HG03025 (cell line): ENCODE measurements at regions not wholly inside any gene's neighbourhood (a gene's known extent, or its start where the extent isn't known, plus 50 kb on each side); places are given as distances from the start of the nearest gene placed in this dataset.

ENCODE experiments used
- ATAC-seq: cut with Tn5 transposase; IDR thresholded peaks from one replicate; pipeline ENCODE4 v1.9.1; 2021; ENCODE audit warnings: mild to moderate bottlenecking, moderate library complexity; ENCODE audit not compliant: unreplicated experiment, low FRiP score

- ATAC-seq: no peak
These were observed 141.4 kb upstream of the E2F8 start for GRCh38 chr11:19382131-19382611.

- ATAC-seq: no peak
These were observed 139.6 kb upstream of the E2F8 start for GRCh38 chr11:19380375-19380774.

- ATAC-seq: no peak
These were observed 138.7 kb upstream of the E2F8 start for GRCh38 chr11:19379465-19379864.

- ATAC-seq: no peak
These were observed 138.1 kb upstream of the E2F8 start for GRCh38 chr11:19378814-19379213.

GRCh38 chr11:19377881-19378280 is 137.1 kb upstream of the E2F8 start:
- ATAC-seq: no peak

- no peak for ATAC-seq
These were observed 134.7 kb upstream of the E2F8 start for GRCh38 chr11:19375440-19375839.

GRCh38 chr11:19374151-19374569 is 133.4 kb upstream of the E2F8 start:
- no peak for ATAC-seq

- ATAC-seq: no peak
These were observed 131.6 kb upstream of the E2F8 start for GRCh38 chr11:19372381-19372780.

- ATAC-seq: no peak
These were observed 129.5 kb upstream of the E2F8 start for GRCh38 chr11:19370100-19370861.

DNA sequence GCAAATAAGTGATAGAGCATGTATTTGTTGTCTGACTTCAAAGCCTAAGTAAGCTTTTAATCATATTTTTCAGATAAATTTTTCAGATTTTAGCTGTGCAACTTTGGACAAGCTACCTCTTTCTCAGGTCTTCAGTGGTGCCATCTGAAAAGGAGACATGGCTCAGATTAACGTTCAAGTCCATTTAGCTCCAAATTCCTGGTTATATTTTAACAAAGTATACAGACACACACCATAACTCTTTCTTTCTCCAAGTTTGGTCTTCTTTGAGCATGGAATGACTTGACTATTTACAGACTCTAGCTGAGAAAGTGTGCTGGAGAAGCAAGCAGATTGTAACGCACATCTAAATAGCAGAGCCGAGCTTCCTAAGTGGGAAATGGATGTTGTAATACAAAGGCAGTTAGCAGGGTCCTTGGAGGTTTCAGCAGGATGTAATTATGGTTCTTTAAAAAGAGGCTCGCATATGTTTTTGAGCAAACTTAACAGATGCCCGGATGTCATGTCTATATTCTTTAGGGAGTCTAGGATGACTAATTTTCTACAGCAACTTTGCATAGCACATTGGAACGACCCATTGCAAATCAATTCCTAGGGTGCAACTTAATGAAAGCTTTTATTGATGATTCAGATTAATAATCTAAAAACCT is 128.1 kb upstream of the E2F8 start:
- no peak for ATAC-seq

GRCh38 chr11:19366992-19367709 is 126.4 kb upstream of the E2F8 start:
- no peak for ATAC-seq

GRCh38 chr11:19365743-19366410 is 125.1 kb upstream of the E2F8 start:
- no peak for ATAC-seq

GRCh38 chr11:19359221-19360000 is 118.7 kb upstream of the E2F8 start:
- no peak for ATAC-seq

GRCh38 chr11:19357943-19358342 is 117.2 kb upstream of the E2F8 start:
- no peak for ATAC-seq

GRCh38 chr11:19355601-19356000 is 114.9 kb upstream of the E2F8 start:
- ATAC-seq: no peak

DNA sequence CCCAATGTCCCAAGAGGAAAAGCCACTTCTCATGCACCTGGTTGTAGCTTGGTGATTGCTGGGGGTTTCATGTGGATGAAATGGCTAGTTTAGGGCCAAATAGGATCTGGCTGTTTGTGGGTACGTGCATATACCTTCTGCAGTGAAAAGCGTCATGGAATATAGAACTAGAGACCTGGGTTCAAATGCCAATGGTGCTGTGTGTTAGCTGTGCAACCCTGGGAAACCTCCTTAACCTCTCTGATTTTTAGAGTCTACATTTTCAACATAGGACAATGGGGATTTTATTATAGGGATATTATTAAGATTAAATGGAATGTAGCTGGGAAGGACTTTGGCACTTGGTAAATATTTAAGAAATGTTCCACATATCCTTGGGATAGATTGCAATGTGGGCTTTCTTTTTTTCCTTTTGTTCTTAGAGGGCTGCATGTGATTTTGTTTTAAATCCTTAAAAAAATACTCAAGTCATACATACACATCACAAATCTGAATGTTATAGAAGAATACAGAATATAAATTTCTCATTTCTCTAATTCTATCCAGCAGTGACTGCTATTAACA is 112.6 kb upstream of the E2F8 start:
- no peak for ATAC-seq

- ATAC-seq: no peak
These were observed 112.0 kb upstream of the E2F8 start for GRCh38 chr11:19352771-19353160.

DNA sequence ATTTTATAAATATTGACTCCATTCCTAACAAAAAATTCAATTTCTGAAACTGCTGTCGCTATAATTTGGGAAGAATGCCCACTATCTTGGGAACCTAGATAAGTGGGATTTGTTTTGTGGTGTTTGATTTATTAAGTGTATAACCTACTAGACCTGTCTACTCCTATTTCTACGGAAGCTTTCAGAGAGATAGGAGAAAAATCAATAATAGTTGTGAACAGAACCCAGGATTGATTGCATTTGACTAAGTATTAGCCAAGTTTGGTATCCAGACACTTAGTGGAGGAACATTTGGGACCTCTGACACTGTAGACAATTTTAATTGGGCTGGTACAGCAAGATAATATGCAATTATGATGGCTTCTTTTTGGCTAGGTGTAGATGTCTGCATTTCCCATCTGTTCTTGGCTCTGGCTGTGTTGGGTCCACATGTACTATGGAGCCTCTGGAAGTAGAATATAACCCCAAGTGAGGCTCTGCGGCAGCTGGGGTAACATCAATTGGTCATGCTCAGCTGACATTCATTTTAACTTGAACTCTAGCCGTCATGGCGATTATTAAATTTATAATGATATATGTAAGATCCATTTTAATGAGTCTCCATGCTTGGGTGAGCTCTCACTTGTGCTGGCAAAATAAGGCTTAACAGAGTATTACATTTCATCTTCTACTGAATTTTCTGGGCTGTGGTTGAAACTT is 111.5 kb upstream of the E2F8 start:
- ATAC-seq: no peak

DNA sequence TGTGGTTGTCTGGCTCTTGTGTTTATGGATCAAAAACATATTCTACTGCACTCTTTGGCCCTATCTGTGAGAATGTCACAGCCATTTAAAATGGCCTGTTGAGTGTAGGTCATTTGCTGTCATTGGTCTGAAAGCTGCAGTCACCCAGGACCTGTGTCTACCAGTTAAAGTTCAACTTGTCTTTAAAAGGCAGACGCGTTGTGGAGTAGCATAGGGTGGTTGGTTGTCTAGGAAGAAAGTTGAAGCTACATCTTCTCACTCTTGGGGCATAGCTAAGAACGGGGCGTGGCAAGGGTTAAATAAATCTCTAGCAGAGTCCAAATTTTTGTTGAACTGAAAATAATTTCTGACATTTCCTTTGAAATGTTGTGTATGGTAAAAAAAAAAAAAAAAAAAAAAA is 110.7 kb upstream of the E2F8 start:
- no peak for ATAC-seq
